ENCODE measurements at regions not wholly inside any gene's neighbourhood (a gene's known extent, or its start where the extent isn't known, plus 50 kb on each side); places are given as distances from the start of the nearest gene placed in this dataset.
"Not testable (repeated sequence)": the region's sequence is repeated elsewhere in the genome, so short reads cannot be mapped to it uniquely, and the experiment has no call there.

DNA sequence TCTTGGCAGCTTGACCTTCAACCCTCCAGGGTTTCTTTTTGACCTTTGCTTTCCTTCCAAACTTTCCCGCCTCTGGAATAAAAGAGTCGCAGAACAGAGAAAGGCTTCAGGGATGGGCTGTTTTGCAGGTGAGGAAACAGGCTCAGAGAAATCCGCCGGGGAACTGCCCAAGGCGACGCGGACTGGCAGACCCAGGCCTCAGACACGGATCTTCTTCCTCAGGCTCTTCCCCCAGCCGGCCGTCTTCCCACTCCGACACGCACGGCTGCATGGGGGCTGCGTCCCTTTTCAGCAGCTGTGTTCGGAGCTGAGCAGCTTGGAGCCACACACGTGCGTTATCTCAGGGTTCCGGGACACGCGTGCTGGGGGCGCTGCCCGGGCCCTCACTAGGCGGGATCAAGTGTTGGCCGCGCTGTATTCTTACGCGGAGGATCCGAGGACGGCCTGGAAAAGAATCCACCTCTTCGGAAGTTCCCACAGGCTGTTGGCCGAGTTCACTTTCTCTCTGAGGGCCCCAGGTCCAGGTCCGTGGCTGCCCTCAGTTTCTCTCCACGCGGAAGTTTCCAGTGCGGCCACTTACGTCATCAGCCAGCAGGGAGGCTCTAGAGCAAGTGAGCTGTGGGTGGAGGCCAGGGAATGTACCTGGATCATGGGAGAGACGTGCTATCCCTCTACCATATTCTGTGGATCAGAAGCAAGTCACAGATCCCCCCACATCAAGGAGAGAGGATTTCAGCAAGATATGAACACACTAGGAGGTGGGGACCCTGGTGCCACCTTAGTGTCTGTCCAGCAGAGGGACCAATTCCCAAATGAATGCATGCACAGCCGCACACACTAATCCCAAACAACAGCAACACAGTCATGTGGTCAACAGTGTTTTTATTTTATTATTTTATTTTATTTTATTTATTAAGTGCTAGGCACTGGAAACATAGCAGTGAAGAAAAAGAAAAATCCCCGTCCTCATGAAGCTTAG, 100.4 kb downstream of the ING1 start:
- Mint-ChIP-seq H3K27me3 (peaks cover 51% of the 10 kb centered on the region), H3K4me1 (peaks cover 6% of the 10 kb centered on the region), H3K9me3 (no peaks in the 10 kb centered on the region), H3K4me3 (no peak overlapping the region), H3K27ac (no peak overlapping the region), H3K36me3 (no peaks in the 10 kb centered on the region)
- no peak for DNase-seq
- CTCF ChIA-PET: interaction anchor here (0.9 kb wide), 1 partner anchor 197 kb away, joined by 3 read pairs; no protein-coding TSS in a partner anchor

DNA sequence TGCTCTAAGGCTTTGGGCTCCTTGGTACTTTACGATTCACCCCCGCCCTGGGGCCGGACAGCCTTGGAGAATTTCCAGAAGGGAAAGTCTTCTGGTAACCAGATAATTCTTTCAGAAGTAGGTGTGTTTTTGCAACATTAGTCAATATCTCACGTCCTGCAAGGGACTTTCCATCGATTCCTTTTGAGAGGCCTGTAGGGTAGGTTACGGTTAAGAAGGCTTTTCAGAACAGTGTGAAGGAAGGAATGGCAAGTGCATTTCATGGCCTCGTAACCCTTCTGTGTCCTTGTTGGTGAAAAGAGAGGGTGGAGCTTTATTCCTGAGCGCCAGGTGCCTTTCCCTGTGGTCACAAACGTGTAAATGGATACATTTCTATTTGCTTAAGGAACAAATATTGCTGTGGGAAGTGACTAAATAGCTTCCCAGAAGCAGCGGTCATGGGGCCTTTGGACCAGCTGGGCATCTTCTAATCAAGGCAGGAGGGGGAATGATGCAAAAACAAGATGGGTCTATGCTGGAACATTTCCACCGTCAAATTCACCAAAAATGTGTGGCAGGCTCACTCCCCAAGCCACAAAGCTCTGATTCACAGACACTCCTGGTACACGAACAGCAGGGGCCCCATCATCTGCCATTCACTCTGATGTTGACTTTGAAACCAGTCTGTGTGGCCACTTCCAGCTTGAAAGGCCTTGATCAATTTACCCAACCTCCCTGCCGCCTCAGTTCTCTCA, 99.2 kb downstream of the ANKRD10 start:
- Mint-ChIP-seq H3K27ac (no peak overlapping the region), H3K4me3 (no peak overlapping the region), H3K4me1 (peaks cover 9% of the 10 kb centered on the region), H3K9me3 (no peaks in the 10 kb centered on the region), H3K27me3 (peaks cover 54% of the 10 kb centered on the region), H3K36me3 (no peaks in the 10 kb centered on the region)
- DNase-seq: no peak
- CTCF ChIA-PET: interaction anchor here (0.7 to 1.8 kb wide), 2 partner anchors 132 to 198 kb away, joined by 4 read pairs; no protein-coding TSS in a partner anchor

- CTCF ChIA-PET: interaction anchor here (1.8 kb wide), 1 partner anchor 133 kb away, joined by 4 read pairs; no protein-coding TSS in a partner anchor
- H3K27me3 Mint-ChIP-seq: peaks cover 48% of the 10 kb centered on the region
- H3K4me3 Mint-ChIP-seq: no peak overlapping the region
- DNase-seq: no peak
- peaks cover 9% of the 10 kb centered on the region for H3K4me1 Mint-ChIP-seq
- H3K36me3 Mint-ChIP-seq: no peaks in the 10 kb centered on the region
- no peaks in the 10 kb centered on the region for H3K9me3 Mint-ChIP-seq
- no peak overlapping the region for H3K27ac Mint-ChIP-seq
Measured at GRCh38 chr13:110816500-110816899, 98.4 kb downstream of the ANKRD10 start.

GRCh38 chr13:110817143-110817542, 97.7 kb downstream of the ANKRD10 start:
- DNase-seq: no peak
- Mint-ChIP-seq H3K27ac (no peak overlapping the region), H3K27me3 (peaks cover 44% of the 10 kb centered on the region), H3K4me1 (peaks cover 7% of the 10 kb centered on the region), H3K4me3 (no peak overlapping the region), H3K9me3 (no peaks in the 10 kb centered on the region), H3K36me3 (no peaks in the 10 kb centered on the region)
- CTCF ChIA-PET: interaction anchor here (0.8 to 2.4 kb wide), 6 partner anchors 13 to 361 kb away, joined by 3 to 12 read pairs (median 5); no protein-coding TSS in a partner anchor

- CTCF ChIA-PET: interaction anchor here (0.7 to 2.4 kb wide), 14 partner anchors 9 to 363 kb away, joined by 3 to 12 read pairs (median 4); no protein-coding TSS in a partner anchor
Measured at GRCh38 chr13:110818747-110819146, 96.1 kb downstream of the ANKRD10 start.

GRCh38 chr13:110819203-110820014, 95.5 kb downstream of the ANKRD10 start:
- Mint-ChIP-seq H3K4me3 (no peak overlapping the region), H3K27ac (no peak overlapping the region), H3K4me1 (peaks cover 9% of the 10 kb centered on the region), H3K27me3 (peaks cover 27% of the 10 kb centered on the region), H3K9me3 (no peaks in the 10 kb centered on the region), H3K36me3 (no peaks in the 10 kb centered on the region)
- peak; percentile 83 for DNase-seq
- CTCF ChIA-PET: interaction anchor here (0.9 to 2.4 kb wide), 16 partner anchors 10 to 364 kb away, joined by 3 to 12 read pairs (median 4); no protein-coding TSS in a partner anchor

More at GRCh38 chr13:110818747-110819146, 96.1 kb downstream of the ANKRD10 start:
- Mint-ChIP-seq H3K4me1 (peaks cover 9% of the 10 kb centered on the region), H3K27ac (no peak overlapping the region), H3K36me3 (no peaks in the 10 kb centered on the region), H3K4me3 (no peak overlapping the region), H3K27me3 (peaks cover 32% of the 10 kb centered on the region), H3K9me3 (no peaks in the 10 kb centered on the region)
- no peak for DNase-seq

DNA sequence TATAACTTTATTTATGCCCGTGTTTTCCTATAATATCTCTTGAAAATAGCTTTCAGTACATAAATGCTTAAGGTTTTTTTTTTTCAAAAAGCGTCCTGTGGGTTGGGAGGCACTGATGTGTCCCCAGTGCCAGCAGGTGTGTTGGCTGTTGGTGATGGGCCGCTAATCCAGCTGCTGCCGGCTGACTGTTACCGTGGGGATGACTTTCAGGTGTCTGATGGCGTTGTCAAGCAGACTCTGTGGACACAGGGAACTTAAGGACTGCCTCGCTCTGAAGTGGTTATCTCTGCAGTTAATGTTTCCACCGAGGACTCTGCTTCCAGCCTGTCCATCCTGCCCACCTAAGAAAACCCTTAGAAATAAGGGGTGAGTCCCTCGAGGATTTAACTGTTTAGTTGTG, 94.5 kb downstream of the ANKRD10 start:
- no peak overlapping the region for H3K4me3 Mint-ChIP-seq
- DNase-seq: no peak
- no peaks in the 10 kb centered on the region for H3K9me3 Mint-ChIP-seq
- peaks cover 9% of the 10 kb centered on the region for H3K4me1 Mint-ChIP-seq
- H3K27ac Mint-ChIP-seq: no peak overlapping the region
- no peaks in the 10 kb centered on the region for H3K36me3 Mint-ChIP-seq
- peaks cover 24% of the 10 kb centered on the region for H3K27me3 Mint-ChIP-seq
- CTCF ChIA-PET: interaction anchor here (0.9 to 1.5 kb wide), 3 partner anchors 13 to 365 kb away, joined by 3 to 4 read pairs (median 3); no protein-coding TSS in a partner anchor

DNA sequence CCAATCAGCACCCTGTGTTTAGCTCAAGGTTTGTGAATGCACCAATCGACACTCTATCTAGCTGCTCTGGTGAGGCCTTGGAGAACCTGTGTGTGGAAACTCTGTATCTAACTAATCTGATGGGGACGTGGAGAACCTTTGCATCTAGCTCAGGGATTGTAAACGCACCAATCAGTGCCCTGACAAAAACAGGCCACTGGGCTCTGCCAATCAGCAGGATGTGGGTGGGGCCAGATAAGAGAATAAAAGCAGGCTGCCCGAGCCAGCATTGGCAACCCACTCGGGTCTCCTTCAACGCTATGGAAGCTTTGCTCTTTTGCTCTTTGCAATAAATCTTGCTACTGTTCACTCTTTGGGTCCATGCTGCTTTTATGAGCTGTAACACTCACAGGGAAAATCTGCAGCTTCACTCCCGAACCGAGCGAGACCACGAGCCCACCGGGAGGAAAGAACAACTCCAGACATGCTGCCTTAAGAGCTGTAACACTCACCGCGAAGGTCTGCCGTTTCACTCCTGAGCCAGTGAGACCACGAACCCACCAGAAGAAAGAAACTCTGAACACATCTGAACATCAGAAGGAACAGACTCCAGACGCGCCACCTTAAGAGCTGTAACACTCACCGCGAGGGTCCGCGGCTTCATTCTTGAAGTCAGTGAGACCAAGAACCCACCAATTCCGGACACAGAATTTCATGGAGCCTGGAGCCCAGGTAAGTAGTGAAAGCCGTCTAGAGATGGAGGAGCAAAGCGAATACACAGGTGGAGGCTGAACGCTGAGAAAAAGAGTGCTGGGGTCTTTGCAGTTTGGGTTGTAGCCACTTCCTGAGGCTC, 92.8 kb downstream of the ANKRD10 start:
- H3K4me1 Mint-ChIP-seq, H3K27ac Mint-ChIP-seq, H3K36me3 Mint-ChIP-seq, H3K9me3 Mint-ChIP-seq, DNase-seq: not testable (repeated sequence)
- Mint-ChIP-seq H3K27me3 (peaks cover 22% of the 10 kb centered on the region), H3K4me3 (peak overlapping the region; percentile 44)
- CTCF ChIA-PET: interaction anchor here (0.6 to 1.5 kb wide), 3 partner anchors 22 to 366 kb away, joined by 3 to 8 read pairs (median 3); no protein-coding TSS in a partner anchor

GRCh38 chr13:110822669-110822945, 92.3 kb downstream of the ANKRD10 start:
- Mint-ChIP-seq H3K27me3 (peaks cover 22% of the 10 kb centered on the region), H3K27ac (no peak overlapping the region), H3K36me3 (no peaks in the 10 kb centered on the region), H3K9me3 (no peaks in the 10 kb centered on the region), H3K4me1 (peaks cover 9% of the 10 kb centered on the region), H3K4me3 (peak overlapping the region; percentile 44)
- CTCF ChIA-PET: interaction anchor here (1.5 kb wide), 1 partner anchor 367 kb away, joined by 8 read pairs; no protein-coding TSS in a partner anchor
- no peak for DNase-seq

DNA sequence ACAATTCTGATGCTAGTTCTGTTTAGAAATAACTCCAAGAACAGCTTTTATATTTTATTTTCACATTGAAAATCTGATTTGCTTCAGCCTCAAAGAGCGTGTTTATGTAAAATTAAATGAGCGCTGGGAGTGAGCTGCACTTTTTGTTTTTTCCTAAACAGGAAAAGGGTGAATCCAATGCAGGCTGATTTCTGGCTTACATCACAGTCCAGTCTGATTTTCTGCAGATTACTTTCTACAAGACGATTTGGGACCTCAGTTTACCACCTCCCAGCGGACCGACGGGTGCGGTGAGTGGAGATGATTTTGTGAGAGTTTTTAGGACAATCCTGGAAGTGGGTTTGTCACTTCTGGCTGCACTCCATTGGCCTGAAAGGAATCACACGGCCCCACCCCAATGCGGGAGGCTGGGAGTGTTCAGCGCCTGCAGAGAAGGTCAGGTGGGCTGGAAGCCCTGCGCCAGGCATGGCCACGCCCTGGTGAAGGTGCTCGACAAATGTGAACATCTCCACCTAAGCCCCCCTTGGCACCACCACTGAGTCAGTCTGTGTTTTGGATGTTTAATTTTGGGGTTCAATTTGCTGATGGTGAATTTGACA, 90.1 kb downstream of the ANKRD10 start:
- Mint-ChIP-seq H3K9me3 (no peaks in the 10 kb centered on the region), H3K27me3 (peaks cover 12% of the 10 kb centered on the region), H3K36me3 (no peaks in the 10 kb centered on the region), H3K4me3 (no peak overlapping the region), H3K27ac (no peak overlapping the region), H3K4me1 (peaks cover 6% of the 10 kb centered on the region)
- no peak for DNase-seq
- CTCF ChIA-PET: no interaction called here

DNA sequence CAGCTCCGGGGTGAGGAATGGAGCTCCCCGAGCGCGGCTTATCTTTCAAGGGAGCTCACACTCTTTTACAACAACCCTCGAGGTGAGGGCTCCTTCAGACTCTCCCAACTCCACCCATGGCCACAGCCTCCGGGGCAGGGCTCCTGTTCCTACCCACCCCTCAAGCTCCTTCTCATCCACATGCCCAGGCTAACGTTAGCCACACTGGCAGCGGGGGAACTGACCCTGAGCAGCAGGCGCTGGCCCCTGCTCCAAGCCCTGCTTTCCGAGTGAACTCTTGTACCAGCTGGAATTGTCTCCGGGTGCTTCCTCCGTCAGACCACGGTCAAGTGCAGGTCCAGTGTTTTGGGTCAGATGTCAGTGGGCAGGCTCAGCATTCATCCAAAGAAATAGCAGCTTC, 89.4 kb downstream of the ANKRD10 start:
- CTCF ChIA-PET: no interaction called here
- peaks cover 13% of the 10 kb centered on the region for H3K27me3 Mint-ChIP-seq
- DNase-seq: no peak
- no peak overlapping the region for H3K27ac Mint-ChIP-seq
- no peaks in the 10 kb centered on the region for H3K9me3 Mint-ChIP-seq
- H3K36me3 Mint-ChIP-seq: no peaks in the 10 kb centered on the region
- H3K4me1 Mint-ChIP-seq: peaks cover 6% of the 10 kb centered on the region
- no peak overlapping the region for H3K4me3 Mint-ChIP-seq

- DNase-seq: no peak
- Mint-ChIP-seq H3K4me1 (peaks cover 6% of the 10 kb centered on the region), H3K27me3 (peaks cover 14% of the 10 kb centered on the region), H3K9me3 (no peaks in the 10 kb centered on the region), H3K4me3 (no peak overlapping the region), H3K27ac (no peak overlapping the region), H3K36me3 (no peaks in the 10 kb centered on the region)
- CTCF ChIA-PET: no interaction called here
Measured at GRCh38 chr13:110826101-110826500, 88.8 kb downstream of the ANKRD10 start.
